ENCODE measurements at regions not wholly inside any gene's neighbourhood (a gene's known extent, or its start where the extent isn't known, plus 50 kb on each side); places are given as distances from the start of the nearest gene placed in this dataset.

DNA sequence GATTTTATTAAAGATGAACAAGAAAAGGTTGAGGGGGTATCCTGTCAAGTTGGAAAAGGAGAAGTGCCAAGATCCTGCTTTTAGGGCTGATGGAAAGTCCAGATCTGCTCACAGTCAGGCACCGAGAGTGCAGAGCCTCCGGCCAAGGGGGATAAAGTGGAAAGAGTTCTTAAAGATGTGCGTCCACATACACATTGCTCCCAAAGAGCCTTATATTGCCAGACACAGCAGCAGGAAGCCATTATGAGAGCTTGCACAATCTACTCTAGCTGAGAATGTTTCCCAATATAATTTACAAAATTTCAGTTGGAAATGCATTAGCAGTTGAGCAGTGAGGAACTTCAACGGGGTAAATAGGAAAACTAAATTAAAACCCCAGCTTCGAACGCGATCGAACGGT, 95.6 kb downstream of the SALL1 start (continued):
- no peak for TF ChIP-seq SUZ12 (IDR thresholded peaks at IDR 0.05; ENCODE audit: low read length)
